ENCODE measurements at regions not wholly inside any gene's neighbourhood (a gene's known extent, or its start where the extent isn't known, plus 50 kb on each side); places are given as distances from the start of the nearest gene placed in this dataset.
"Not testable (repeated sequence)": the region's sequence is repeated elsewhere in the genome, so short reads cannot be mapped to it uniquely, and the experiment has no call there.

GRCh38 chr9:104269996-104270963, 176.2 kb downstream of the SMC2 start:
- DNase-seq (ENCODE audit: low spot score) = no peak

DNA sequence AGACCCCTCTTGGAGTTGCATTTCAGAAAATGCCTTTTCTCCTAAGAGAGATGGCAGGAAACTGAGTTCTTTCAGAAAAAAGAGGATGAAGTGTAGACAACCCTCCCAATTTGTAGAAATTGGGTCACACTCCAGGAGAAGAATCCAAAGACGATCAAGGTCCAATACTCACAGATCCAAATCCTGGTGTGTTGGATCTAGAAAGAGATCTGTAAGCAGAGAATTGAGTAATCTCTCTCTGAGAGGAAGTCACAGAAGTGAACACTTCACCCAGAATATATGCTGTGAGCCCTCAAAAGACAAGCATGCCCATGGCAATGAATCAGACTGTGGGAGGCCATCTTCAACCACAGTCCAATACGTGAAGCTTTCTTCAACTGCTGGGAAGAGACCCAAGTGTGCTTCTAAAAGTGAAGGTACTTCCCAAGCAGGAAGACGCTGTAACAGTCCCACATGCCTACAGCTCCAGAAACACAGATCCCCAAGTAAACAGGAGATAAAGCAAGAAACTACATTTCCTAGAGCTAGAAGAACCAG, 182.7 kb downstream of the SMC2 start:
- peak; percentile 40 for DNase-seq (ENCODE audit: low spot score)

GRCh38 chr9:104278929-104279496, 184.9 kb downstream of the SMC2 start:
- no peak for DNase-seq (ENCODE audit: low spot score)

DNA sequence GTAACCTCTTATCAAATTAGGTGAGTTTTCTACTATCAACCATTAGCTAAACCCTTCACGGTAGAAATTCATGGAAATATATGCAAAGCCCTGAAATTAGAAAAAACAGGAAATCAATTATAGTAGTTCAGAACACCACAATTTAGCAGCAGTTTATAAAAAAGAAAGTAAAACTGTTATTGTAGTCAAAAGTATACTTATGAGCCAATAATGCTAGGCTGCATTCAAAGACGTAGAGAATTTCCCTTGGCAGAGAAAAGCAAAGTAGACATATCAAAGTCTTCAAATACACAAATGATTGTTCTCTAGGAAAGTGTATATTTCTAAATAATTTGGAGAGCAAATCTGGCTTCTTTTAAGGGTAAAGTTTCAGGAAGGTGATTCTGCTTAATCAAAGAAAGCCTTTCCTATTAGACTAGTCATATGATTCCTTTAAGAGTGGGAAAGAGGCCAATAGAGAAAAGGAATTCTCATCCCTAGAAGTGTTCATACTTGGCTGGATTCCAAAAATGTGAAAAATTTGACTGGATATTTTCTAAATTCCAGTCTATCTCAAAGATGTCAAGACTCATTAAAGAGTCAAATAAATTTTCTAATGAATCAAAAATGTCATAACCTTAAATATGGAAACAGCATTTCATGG, 185.5 kb downstream of the SMC2 start:
- peak; percentile 82 for DNase-seq (ENCODE audit: low spot score)

DNA sequence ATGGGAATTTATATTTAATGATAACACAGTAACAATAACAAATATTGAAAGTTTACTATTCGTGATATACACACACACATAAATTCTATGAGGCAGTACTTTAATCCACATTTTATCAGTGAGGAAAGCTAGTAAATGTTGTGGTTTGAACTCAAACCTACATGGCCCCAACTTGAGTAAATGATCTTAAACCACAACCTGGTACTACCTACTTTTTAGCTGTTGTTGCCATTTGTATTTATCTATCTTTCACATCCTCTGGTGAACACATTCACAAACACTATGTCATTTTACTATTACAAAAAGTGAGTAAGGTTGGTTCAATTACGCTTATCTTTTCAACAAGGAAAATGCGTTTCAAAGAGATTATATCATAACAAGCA, 186.1 kb downstream of the SMC2 start:
- peak; percentile 70 for DNase-seq (ENCODE audit: low spot score)

DNA sequence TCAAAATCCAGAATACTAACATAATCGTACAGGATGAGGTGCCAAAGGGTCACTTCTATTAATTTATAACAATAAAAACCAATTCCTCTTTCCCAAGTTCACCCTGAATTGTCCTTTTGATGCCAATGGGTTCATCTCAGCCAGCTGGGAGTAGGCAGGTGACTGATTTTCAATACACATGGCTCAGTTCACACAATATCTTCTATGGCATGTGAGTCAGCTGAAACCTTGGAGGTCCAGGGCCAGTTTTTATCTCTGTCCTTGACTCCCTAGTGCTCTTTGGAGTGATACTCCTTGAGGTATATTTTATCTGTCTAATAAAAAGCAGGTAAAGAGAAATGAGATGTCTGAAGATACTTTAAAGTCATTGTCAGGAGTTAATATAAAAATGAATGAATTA, 186.6 kb downstream of the SMC2 start:
- DNase-seq (ENCODE audit: low spot score) = no peak

DNA sequence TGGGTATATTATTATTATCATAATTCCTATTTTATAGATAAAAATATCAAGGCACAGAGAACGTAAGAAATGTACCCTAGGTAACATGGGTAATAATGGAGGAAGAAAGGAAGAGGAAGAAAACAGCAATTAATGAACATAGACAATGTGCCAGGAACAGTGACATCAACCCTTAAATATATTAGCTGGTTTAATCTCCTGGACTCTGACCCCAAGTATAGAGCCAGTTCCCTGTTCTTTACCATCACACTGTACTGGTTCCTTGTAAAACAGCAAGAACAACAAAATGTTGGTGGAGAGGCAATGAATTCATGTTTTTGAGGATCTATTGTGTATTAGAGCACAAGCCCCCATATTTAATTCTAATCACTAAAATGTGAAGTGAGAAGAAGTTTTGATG, 192.1 kb downstream of the SMC2 start:
- DNase-seq (ENCODE audit: low spot score) = no peak

GRCh38 chr9:104286799-104287198, 192.7 kb downstream of the SMC2 start:
- DNase-seq (ENCODE audit: low spot score) = peak; percentile 22

DNA sequence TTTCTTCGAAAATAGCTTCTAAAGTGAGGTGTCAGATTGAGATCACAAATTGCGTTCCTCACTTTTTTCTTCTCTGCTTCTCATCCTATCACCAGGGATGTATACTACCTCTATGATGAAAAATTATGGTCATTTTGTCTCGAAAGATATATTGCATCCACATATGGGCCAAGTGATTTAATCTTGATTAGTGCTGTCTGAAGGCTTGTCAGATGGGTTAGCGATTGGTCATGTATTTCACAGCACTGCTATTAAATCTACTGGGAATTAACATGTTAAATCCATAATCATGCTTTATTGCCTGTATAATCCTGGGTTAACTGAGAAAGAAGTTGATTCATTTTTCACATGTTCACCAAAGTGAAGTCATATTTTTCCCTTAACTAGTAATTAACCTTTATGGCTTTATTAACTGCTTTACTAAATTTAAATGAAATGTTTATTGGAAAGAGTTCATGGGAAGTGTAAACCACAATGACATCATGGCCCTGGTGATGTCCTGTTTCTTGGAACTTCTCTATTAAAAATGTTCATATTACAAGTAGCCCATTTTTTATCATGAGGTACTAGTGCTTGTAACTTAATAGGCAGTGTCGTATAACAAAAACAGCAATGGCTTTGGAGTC, 193.3 kb downstream of the SMC2 start:
- DNase-seq (ENCODE audit: low spot score) = peak; percentile 29

- no peak for DNase-seq (ENCODE audit: low spot score)
Measured at GRCh38 chr9:104293877-104294276, 199.8 kb downstream of the SMC2 start.

DNA sequence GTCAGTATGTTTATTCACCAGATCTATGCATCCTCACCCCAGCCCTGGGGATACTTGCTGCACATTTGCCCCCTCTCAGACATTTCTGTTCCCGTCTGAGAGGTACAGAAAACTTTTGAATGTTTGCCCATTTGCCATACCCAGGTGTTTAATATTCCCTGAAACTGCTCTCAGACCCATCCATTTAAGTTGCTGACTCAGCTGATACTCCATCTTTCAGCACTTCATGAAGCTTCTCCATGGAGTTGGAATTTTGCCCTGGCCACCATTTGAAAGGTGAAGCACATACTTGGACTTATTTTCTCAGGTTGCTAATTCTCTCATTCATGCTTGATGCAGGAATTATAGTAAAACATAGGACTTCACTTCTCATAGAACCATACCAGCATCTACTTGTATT, 203.9 kb upstream of the OR13F1 start:
- DNase-seq (ENCODE audit: low spot score) = no peak

DNA sequence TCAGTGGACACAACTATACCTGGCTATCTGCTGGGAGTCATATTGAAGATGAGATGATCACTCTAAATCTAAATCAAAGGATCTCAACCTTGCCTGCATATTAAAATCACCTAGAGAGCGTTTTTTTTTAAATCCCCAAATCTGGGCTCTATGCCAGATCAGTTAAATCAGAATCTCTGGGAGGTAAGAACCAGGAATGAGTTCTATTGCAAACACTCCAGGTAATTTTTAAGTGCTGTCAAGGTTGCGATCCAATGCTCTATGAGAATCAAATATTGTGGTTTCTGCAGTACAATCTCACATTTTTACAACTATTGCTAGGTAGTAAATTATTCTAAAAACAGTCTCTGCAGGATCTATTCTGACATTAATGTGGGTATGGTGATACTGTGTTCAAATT, 202.3 kb upstream of the OR13F1 start:
- DNase-seq (ENCODE audit: low spot score) = peak; percentile 8

DNA sequence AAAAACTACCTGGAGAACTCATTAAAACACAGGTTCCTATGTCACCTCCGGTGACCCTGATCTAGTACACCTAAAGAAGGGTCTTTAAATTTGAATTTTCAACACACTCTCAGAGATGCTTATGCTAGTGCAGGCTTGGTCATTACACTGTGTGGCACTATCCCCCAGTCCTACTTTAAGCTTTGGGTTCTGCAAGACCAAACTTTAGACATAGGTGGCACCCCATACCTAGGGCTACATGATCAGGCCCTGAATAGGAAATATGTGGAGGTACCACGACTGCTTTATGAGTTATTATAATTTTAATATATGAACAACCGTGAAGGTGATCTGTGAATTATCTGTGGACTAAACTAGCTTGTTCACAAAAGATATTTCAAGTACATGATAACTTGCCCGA, 201.3 kb upstream of the OR13F1 start:
- DNase-seq (ENCODE audit: low spot score) = no peak

GRCh38 chr9:104304925-104305324, 199.1 kb upstream of the OR13F1 start:
- no peak for DNase-seq (ENCODE audit: low spot score)

DNA sequence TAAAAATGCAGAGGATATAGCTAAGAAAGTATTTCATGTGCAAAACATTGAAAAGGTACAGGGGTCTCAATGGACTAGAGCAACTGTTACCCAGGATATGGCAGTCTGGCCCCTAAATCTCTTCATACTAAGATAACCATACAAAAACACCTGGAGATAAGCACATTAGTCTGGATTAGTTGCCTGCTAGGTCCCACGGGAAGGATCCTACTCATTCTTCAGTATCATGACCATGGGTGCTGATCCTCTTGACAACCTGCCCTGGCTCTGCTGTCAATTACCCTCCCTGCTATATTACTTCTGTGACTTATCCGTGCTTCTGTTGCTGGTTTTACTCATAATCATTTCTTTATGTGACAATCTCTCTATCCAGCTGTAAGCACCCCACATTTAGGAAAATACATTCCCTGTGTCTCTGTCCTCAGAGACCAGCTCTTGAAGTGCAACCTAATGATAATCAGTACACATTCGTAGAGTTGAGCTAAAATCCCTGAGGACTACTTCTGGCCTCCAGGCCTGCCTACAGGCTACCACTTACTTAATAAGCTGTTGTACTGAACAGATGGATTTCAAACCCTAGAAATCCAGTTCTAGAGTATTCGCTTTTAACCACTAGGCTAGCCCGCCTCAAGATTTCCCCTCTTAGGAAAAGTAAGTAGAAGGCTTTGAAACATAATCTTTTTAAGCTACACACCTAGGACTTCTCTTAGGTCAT, 190.5 kb upstream of the OR13F1 start:
- DNase-seq (ENCODE audit: low spot score) = no peak

GRCh38 chr9:104316201-104317009, 187.7 kb upstream of the OR13F1 start:
- DNase-seq (ENCODE audit: low spot score) = not testable (repeated sequence)

- no peak for DNase-seq (ENCODE audit: low spot score)
Measured at GRCh38 chr9:104319198-104319597, 184.9 kb upstream of the OR13F1 start.

GRCh38 chr9:104319685-104320084, 184.4 kb upstream of the OR13F1 start:
- no peak for DNase-seq (ENCODE audit: low spot score)

DNA sequence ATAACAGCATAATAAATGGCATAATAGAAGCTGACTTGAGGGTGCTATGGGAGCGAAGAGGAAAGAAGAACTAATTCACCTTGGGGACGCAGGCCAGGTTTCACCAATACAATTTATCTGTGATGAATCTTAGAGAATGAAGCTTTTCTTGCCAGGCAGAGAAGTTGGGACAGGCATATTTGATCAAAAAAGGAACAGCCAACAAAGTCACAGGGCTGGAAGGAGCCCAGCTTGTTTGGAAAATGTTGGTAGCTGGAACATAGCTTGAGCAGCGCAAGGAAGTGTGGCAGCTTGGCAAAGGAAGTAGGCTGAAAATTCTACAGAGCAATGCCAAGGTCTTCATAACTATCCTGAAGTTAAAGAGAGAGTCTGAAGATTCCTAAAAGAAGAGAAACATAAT, 181.5 kb upstream of the OR13F1 start:
- DNase-seq (ENCODE audit: low spot score) = no peak

DNA sequence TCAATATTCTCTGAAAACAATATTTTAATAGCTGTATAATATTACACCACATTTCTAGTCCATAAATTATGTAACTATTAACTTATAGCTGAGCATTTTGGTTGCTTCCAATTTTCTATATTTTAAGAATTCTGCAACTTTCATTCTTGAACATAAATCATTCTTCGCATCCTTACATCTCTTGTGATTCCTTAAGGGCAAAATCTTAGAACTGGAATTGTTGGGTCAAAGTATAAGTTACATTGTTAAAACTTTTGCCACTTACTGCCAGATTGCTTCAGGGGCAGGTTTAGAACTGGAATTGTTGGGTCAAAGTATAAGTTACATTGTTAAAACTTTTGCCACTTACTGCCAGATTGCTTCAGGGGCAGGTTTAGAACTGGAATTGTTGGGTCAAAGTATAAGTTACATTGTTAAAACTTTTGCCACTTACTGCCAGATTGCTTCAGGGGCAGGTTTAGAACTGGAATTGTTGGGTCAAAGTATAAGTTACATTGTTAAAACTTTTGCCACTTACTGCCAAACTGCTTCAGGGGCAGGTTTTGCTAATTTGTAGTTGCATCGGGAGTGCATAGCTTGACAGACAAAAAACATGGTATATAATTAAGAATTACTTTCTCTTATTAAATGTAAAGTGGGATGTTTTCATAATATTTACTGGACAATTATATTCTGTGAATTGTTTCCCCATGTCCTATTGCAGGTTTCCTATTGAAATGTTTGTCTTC, 179.9 kb upstream of the OR13F1 start:
- DNase-seq (ENCODE audit: low spot score) = not testable (repeated sequence)
